HG02798 (cell line): ENCODE measurements at regions not wholly inside any gene's neighbourhood (a gene's known extent, or its start where the extent isn't known, plus 50 kb on each side); places are given as distances from the start of the nearest gene placed in this dataset.
"Not testable (repeated sequence)": the region's sequence is repeated elsewhere in the genome, so short reads cannot be mapped to it uniquely, and the experiment has no call there.

Source experiments
- ATAC-seq: cut with Tn5 transposase; IDR thresholded peaks from one replicate; pipeline ENCODE4 v1.9.1; 2021; ENCODE audit warnings: mild to moderate bottlenecking; ENCODE audit not compliant: unreplicated experiment, poor library complexity

DNA sequence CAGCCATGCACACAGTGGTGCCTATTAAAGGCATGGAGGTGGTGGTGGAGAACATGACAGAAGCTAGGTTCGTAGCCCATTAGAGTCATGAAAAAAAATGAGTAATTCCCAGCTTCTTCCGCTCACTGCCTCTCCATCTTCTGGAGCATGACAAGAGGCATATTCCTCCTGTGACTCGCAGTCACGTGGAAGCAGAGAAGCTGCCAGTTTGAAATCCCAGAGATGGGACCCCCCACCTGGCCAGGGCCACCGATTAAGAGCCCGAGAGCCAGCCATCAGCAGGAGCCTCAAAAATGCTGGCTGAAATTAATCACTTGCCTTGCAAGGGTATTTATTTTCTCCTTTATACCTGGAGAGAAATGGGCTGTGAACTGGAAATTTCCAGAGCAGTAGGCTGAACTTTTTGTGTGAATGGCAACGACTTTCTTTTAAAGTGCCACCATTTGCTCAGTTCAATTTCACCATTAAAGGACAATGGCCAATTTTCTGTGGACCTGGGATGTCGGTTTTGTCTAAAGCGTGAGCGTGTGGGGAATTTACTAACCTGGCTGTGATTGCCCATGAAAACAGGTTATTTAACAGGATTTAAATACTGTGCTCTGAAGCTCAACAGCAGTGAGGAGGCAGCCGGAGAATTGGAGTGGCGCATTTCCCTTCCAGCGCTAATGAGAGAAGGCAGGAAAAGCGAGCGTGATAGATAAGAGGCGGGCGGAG lies 189.7 kb upstream of the SDK2 start:
- ATAC-seq: no peak

DNA sequence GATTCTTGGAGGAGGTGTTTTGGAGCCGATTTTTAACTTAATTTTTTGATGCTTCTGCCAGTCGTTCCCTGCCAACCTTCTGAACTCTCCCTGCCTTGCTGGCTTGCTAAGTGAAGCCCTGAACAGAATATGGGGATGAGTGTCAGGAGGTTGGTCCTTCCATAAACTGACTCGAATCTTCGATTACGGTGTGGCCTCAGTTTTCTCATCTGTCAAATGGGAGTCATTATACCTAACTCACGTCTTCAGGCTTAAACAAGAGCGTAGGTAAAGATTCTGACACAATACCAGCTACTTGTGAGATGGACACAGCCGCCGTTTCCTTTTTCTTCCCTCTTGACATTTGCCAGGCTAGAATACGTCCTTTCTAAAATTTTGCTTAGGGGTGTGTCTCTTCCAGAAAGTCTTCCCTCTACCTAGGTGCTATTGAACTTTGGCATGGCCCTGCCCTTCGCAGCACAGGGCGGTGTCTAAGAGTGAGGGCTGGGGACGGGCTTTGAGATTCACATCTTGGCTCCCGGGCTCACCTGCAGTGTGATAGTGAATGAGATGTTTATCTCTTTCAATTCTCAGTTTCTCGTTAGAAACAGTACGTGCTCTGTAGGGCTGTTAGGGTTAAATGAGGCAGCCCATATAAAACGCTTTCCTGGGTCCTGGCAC lies 190.6 kb upstream of the SDK2 start:
- ATAC-seq: no peak

DNA sequence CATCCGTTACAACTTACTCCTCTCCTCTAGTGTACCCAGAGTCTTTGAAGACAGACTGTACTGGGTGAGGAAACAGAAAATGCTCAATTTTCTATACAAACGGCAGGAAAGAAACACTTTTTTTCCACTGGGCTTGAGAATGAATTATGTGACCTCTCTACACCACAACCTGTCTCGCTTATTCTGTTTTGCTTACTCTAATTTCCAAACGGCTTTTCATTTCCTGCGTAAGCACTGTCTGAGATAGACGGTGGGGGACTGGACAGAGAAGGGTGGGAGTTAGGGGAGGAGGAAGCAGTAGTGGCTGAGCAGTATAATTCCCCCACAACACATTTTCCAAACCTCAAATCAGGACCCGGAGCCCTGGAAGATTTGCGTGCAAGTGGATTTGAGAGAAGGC lies 191.4 kb upstream of the SDK2 start:
- no peak for ATAC-seq

DNA sequence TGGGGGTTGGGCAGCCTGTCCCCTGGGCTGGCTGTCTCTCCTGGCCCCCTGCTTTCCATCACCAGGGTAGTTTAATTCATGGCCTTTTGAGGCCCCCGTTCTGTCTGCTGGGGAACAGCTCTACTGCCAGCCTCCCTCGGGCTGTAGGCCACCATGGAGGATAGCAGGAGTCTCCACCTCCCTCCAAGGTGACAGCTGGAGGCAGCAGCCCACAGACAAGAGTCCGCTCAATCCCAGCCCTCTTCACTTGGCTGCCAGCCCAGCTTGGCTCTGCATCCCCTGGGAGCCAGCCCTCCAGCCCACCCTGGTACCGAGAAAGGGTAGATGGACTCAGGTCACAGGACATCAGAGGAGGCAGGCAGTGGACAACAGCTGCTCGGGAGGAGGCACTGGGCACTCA lies 194.6 kb upstream of the SDK2 start:
- no peak for ATAC-seq

DNA sequence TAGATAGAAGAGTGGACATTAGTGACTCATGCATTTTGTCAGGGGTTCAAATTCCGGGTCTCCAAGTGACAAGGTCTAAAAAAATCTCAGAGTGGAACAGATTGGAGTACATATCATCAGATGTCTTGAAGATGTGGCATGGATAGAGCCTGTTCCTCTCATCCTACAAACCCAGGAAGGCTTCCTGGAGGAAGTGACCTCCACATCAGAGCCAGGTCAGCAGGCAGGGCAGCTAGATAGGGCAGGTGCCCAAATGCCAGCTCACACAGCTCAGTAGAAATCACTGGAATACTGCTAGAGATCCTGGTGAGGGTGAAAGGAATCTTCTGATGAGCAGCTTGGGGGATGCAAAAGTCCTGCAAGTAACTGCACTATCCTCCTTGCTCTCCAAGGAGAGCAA lies 196.6 kb upstream of the SDK2 start:
- no peak for ATAC-seq

DNA sequence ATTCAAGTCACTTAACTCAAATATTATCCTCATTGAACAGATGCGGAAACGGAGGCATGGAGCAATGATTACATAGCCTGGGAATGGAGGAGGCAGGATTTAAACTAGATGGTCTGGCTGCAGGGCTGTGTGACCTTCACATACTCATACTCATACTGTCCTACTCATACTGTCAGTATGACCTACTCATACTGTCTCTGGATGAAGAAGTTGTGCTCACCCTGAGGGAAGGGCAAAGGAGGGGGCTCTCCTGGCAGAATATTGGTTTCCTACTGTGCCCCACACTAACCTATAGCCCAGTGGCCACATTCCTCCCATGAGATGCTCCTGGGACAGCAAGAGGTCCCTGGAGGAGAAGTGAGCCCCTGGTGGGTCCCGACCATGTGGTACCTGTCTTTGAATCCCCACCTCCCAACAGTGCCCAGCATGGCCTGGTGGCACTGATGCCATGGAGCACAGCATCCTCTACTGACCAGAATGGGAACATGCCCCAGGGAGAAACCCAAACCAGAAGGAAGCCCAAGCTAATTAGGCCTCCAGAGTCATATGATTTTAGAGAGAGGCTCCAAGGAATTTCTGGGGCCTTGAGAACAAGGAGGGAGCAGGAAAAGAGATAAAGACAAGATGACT lies 197.3 kb upstream of the SDK2 start:
- ATAC-seq: no peak

DNA sequence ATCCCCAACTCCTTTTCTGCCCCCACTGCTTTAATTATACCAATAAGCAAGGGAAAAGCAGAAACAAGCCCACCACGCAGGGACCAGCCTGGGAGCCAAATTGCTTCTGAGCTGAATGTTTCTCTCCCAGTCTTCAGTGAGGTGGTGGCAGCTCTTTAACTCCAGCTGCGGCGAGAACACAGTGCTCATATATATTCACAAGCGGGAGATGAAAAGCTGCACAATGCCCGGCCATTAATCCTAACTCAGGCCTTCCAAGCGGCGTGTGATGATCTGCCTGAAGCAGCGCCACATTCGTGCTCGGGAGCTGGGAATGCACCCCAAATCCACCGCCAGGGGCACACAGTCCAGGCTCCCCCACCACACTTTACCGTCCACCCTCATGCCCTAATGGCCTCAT lies 203.7 kb upstream of the SDK2 start:
- no peak for ATAC-seq

DNA sequence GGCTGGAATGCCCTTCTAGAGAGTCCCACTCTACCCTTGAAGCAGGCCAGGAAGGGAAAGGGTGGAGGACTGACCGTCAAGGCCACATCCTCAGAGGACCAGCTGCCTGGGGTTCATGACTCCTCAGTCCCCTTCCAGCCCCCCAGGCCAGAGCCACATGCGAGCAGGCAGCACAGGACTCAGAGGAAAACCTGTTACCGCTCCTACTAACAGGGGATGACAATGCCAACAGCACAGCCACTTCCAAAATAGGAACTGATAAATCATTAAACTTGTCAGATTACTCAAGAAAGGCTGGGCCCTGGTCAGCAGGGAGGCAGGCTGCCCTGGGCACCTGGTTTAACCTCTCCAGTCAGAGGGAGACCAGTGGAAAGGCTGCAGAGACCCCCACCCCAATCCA lies 206.2 kb upstream of the SDK2 start:
- no peak for ATAC-seq

DNA sequence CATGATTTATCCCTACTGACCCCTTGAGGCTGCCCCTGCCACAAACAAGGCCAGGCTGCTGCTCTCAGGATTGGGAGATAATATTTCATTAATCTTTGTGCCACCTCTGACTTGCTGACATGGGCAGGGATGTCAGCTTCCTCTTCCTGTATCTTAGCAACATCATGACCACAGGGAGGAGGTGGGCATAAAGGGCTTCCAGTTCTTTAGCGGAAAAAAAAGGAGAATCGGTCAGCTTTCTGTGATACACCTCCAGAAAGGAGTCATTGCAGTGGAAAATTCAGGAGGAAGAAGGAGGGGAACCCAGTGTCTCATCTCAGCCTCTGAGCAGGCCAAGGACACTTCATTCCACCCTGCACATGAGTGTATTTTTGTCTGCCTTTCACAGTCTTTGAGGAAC lies 206.8 kb upstream of the SDK2 start:
- no peak for ATAC-seq

DNA sequence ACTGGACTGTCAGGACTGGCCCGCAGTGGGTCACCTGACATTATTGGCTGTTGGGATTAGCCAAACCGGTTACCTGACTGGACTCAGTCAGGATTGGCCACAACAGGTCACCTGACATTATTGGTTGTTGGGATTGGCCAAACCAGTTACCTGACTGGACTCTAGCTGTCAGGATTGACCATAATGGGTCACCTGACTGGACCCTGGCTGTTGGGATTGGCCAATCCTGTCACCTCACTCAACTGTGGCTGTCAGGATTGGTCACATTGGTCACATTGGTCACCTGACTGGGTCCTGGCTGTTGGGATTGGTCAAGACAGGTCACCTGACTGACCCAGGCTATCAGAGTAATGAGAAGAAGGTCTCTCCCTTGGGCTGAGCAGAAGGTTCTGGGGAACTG lies 207.7 kb upstream of the SDK2 start:
- no peak for ATAC-seq

DNA sequence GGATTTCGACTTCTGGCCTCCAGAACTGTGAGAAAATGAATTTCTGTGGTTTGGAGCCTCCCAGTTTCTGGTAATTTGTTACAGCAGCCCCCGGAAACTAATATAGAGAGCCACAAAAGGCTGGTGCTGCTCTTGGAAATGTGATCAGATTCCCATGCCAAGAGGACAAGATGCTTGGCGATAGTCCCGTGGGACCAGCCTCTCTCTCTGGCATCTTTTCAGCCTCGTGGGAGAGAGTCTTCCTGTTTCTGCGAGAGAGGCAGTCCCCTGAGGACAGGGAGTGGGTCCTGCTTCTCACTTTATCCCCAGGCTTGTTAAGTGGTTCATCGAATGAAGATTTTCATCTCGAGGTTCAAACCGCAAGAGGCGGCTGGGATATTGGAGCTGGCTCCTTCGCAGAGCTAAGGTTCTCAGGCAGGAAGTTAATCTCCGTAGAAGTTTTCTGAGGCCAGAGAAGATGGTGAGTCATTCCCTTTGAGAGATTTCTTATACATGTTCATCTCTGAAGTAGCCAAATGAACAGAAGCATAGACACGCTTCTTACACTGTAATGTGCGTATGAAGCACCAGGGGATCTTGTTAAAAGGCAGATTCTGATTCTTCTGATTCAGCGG lies 211.6 kb upstream of the SDK2 start:
- no peak for ATAC-seq

DNA sequence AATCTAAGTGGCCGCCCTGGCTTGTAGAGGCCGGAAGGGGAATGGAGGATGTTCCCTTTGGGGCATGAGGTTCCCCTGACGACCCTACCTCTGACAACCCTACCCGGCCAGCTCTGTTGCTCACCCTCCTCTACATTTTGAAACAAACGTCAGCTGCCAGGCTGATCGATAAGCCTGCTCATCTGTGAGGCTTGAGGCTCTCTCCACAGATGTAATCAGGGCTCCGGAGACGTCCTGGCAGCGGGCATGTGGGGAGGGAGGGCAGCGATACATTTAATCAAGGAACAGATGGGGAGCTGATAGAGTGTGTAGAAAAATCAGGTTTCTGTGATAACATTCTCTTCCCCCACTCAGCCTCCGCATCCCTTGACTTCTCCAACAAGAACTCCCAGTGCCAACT lies 212.3 kb upstream of the SDK2 start:
- no peak for ATAC-seq

DNA sequence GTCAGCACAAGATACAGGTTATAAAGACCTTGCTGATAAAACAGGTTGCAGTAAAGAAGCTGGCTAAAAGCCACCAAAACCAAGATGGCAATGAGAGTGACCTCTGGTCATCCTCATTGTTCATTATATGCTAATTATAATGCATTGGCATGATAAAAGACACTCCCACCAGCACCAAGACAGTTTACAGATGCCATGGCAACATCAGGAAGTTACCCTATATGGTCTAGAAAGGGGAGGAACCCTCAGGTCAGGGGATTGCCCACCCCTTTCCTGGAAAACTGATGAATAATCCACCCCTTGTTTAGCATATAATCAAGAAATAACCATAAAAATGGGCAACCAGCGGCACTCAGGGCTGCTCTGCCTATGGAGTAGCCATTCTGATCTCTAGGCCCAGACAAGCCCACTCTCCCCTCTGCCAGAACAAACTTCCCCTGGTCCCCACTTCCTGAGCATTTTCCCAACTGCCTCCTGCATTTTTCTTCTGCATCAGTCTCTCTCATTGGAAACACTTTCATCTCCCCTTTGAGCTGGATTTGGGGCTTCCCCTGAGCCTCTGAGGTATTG lies 215.3 kb upstream of the SDK2 start:
- ATAC-seq: not testable (repeated sequence)

DNA sequence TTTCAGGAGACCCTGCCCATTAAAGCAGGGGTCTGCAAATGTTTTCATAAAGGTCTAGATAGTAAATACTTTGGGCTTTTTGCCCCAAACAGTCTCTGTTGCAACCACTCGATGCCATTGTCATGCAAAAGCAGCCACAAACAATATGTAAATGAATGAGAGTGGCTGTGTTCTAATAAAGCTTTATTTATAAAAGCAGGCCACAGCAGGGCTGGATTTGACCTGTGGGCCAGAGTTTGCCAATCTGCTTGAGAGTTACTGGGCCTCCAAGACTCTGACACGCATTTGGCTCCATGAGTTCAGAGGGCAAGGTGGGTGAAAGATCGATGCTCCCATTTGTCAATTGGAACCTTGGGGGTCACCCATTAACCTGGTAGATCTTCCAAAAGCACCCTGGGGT lies 217.3 kb upstream of the SDK2 start:
- ATAC-seq: no peak

DNA sequence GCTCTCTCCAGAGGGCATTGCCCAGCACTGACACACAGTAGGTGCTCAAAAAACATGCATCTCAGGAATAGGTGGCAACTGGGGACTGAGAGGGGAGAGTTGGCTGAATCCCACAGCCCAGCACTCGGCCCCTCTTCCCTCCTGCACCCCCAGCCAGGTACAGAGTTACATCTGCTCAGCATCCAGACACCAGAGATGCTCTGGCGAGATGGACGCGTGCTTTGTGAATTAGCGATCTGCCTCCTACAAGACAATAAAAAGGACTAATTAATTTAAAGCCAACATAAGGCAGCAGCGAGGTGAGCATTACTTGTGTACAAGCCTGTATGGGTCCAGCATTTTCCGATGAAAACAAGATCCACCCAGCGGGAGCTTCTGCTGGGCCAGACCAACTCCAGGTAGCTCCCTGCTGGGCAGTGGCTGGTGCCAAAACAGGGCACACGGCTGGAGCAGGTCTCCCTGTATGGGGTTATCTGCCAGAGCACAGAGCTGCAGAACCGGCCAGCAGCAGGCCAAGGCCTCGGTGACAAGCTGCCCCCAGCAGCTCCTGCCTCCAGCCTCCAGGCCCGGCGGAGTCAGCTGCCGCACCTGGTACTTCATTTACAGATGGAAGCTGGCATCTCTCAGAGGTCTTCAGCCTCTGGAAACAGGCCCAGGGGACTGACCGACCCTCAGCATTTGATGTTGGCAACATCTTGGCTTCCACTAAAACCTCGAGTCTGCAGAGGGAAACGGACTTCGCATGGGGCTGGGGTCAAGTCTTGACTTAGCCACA lies 219.7 kb upstream of the SDK2 start:
- ATAC-seq: no peak

DNA sequence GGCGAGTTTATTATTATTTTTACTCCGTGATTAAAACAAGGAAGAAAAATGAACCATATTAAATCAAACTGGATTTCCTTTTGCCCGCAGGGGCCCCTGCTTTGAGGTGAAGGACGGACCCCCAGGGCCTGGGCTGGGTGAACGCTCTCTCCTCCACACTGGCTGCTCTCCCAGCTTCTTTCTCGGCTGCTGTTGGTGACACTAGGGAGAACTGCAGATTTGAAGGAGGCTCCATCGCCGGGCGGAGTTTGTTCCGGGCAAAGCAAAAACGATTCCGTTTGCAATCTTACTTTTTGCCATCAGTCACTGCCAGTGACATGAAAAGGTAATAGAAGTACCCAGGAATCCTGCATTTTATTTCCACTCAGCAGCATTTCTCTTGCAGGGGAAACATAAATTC lies 221.6 kb upstream of the SDK2 start:
- ATAC-seq: no peak

DNA sequence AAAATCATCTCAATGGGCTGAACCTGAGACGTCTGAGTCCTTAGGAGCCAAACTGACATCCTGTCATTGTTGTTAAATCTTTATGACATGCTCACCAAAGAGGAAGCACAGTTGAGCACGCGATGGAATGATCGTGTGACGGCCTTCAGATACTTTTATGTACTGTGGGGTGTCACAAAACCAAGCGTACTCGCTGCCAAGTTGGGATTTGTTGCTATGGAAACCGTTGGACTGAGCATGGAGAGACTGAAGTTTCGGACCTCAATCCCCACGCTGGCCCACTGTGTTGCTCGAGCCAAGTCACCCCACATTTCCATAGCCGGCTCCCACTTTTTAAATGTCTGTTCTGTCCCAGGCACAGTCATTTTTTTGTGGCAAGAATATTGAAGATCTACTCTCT lies 222.8 kb upstream of the SDK2 start:
- no peak for ATAC-seq

DNA sequence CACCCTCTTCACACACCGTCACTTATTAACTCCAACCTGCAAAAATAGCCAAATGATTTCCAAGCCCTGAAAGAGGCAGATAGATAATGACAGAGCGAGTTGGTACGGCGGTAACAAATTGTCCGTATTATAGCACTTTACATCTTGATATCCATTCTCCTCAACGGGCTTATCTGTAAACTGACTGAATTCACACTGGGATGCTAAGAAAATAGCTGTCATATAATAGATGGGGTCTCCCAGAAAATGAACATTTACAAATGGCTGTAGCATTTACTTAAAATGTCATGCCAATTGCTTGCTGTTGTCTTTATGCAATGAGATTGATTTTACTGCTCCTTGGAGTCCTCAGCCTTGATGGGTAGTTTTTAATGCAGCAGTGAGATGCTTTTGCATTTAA lies 225.8 kb upstream of the SDK2 start:
- no peak for ATAC-seq

DNA sequence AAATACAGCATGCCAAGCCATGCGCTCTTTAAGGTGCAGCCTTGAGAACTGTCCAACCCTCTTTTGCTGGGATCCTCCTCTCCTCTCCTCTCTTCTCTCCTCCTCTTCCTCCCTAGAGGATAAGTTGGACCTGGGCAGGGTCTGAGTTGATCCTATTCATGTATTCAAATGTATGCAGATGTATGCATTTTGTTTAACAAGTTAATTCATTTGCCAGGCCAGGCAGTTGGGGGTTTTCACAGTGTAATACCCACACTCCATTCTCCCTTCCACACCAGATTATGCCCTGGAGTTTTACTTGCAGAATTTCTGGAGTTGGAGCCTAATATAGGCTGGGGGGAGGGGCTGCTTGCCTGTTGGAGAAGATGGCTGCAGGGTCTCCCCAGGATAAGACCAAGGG lies 226.2 kb upstream of the SDK2 start:
- no peak for ATAC-seq

DNA sequence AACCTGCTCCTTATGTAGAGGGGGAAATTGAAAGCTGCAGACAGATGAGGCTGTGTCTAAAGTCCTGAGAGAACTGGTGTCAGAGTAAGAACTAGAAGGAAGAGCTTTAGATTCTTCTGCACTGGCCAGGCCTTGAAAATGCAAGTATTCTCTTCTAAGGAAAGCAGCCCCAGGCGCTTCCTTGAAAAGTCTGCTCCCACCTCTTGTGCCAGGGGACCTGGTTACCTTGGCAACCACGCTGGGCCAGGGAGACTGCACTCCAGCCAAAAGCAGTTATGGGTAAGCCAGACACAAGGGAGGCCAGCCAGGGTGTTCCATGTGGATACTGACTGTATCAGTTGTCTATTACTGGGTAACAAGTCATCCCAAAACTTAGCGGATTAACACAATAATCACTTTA lies 228.6 kb upstream of the SDK2 start:
- no peak for ATAC-seq
